ENCODE measurements at regions not wholly inside any gene's neighbourhood (a gene's known extent, or its start where the extent isn't known, plus 50 kb on each side); places are given as distances from the start of the nearest gene placed in this dataset.
A peak's percentile ranks its signal among the peaks of the same experiment; 100 is the strongest.

DNA sequence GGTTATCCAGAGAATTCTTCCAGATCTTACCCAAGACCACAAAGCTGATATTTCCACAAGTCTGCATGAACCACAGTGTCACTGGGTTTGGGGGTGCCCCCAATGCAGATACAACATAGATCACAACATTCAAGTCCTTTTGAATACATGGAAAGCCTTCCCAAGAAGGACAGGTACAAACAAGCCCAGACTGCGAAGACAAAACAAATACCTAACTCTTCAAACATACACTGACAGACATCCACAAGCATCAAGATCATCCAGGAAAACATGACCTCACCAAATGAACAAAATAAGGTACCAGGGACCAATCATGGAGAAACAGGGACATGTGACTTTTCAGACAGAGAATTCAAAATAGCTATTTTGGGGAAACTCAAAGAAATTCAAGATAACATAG is 93.1 kb downstream of the MDH1 start:
- TF ChIP-seq, protein P1, sequence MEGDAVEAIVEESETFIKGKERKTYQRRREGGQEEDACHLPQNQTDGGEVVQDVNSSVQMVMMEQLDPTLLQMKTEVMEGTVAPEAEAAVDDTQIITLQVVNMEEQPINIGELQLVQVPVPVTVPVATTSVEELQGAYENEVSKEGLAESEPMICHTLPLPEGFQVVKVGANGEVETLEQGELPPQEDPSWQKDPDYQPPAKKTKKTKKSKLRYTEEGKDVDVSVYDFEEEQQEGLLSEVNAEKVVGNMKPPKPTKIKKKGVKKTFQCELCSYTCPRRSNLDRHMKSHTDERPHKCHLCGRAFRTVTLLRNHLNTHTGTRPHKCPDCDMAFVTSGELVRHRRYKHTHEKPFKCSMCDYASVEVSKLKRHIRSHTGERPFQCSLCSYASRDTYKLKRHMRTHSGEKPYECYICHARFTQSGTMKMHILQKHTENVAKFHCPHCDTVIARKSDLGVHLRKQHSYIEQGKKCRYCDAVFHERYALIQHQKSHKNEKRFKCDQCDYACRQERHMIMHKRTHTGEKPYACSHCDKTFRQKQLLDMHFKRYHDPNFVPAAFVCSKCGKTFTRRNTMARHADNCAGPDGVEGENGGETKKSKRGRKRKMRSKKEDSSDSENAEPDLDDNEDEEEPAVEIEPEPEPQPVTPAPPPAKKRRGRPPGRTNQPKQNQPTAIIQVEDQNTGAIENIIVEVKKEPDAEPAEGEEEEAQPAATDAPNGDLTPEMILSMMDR (IDR thresholded peaks at IDR 0.05; ENCODE audit: low read depth, low read length): no peak
- in situ Hi-C loops (cut with HindIII; ENCODE audit: low sequenced_read_pairs): no loop called here
- no peak overlapping the region for H3K4me3 ChIP-seq (ENCODE audit: low read depth, low read length)
- DNase-seq (ENCODE audit: low read depth, low spot score): no peak

DNA sequence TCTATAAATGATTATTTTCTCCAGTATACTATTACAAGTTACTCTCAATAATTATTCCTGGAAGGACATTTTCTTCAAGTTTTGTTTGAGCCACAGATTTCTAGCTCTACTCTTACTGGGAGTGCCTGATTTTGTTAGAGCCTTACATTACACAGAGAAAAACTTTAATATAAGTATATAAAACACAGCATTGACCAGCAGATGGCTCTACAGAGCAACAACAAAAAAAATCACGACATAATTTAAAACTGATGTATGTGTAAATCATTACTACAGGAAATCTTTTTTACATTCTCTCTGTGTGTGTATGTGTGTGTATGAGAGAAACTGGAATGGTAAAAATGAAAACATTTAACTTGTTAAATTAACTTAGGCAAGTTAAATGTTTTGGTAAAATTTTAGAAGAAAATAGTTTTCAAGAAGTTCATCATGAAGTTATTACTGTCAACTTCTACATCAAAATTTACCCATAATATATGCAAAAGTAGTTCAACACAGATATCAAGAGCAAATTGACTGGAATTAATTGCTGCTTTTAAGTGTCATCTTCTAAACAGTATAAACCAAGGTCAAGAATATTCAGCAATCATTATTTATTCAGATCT is 103.3 kb downstream of the MDH1 start:
- in situ Hi-C loops (cut with HindIII; ENCODE audit: low sequenced_read_pairs): no loop called here
- TF ChIP-seq, protein P1 (IDR thresholded peaks at IDR 0.05; ENCODE audit: low read depth, low read length): peak; percentile 43
- DNase-seq (ENCODE audit: low read depth, low spot score): peak; percentile 71
- no peak overlapping the region for H3K4me3 ChIP-seq (ENCODE audit: low read depth, low read length)

DNA sequence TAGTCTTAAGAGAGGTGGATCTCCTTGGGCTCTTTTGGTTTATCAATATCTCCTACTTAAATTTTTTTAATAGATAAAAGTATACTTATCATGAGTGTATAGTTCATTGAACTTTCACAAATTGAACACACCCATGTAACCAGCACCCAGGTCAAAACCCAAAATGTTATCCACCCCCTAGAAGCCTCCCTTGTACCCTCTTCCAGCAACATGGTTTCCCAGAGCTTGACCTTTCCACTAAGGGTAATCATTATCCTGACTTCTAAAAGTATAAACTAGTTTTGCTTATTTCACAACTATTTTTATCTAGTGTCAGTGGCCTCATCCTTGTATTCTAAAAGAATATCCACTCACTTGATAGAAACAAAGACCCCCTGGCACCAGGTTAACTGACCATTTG is 106.8 kb downstream of the MDH1 start:
- TF ChIP-seq, protein P1 (IDR thresholded peaks at IDR 0.05; ENCODE audit: low read depth, low read length): no peak
- H3K4me3 ChIP-seq (ENCODE audit: low read depth, low read length): no peak overlapping the region
- no peak for DNase-seq (ENCODE audit: low read depth, low spot score)
- in situ Hi-C loops (cut with HindIII; ENCODE audit: low sequenced_read_pairs): no loop called here

DNA sequence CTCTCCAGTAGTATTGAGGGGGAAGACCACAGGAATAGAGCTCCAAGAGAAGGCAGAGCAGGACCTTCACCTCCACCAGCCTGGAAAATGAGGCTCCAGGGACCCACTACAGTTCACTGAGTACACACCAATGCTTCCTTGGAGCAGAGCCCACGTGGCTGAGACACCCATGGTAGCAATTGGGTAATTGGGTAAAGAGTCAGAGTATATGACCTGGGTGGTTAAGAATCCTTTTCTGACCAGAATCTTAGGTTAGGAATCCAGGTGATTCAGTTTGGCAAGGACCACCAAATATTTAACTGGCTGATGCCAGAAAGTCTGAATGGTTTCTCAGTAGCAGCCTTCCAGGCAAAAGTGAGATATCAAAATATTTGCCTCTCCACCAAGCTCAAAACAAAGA is 107.7 kb downstream of the MDH1 start:
- DNase-seq (ENCODE audit: low read depth, low spot score): no peak
- TF ChIP-seq, protein P1 (IDR thresholded peaks at IDR 0.05; ENCODE audit: low read depth, low read length): no peak
- in situ Hi-C loops (cut with HindIII; ENCODE audit: low sequenced_read_pairs): no loop called here
- no peak overlapping the region for H3K4me3 ChIP-seq (ENCODE audit: low read depth, low read length)

DNA sequence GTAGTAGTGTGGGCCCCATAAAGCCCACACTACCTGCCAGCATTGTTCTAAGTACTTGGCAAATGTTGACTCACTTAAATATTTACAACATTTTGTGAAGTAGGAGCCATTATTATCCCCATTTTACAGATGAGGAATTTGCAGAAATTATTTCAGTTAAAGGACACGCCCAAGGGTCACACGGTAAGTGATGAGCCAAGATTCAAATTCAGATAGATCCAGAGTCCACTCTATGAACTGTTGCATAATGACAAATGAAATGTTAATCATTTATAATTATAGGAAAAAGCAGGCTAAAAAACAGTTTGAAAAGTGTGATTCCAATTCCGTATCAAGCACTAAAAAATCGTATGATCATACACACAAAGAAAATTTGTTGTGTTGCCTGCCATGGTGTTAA is 108.4 kb downstream of the MDH1 start:
- H3K4me3 ChIP-seq (ENCODE audit: low read depth, low read length): no peak overlapping the region
- no peak for DNase-seq (ENCODE audit: low read depth, low spot score)
- TF ChIP-seq, protein P1 (IDR thresholded peaks at IDR 0.05; ENCODE audit: low read depth, low read length): no peak
- in situ Hi-C loops (cut with HindIII; ENCODE audit: low sequenced_read_pairs): no loop called here

DNA sequence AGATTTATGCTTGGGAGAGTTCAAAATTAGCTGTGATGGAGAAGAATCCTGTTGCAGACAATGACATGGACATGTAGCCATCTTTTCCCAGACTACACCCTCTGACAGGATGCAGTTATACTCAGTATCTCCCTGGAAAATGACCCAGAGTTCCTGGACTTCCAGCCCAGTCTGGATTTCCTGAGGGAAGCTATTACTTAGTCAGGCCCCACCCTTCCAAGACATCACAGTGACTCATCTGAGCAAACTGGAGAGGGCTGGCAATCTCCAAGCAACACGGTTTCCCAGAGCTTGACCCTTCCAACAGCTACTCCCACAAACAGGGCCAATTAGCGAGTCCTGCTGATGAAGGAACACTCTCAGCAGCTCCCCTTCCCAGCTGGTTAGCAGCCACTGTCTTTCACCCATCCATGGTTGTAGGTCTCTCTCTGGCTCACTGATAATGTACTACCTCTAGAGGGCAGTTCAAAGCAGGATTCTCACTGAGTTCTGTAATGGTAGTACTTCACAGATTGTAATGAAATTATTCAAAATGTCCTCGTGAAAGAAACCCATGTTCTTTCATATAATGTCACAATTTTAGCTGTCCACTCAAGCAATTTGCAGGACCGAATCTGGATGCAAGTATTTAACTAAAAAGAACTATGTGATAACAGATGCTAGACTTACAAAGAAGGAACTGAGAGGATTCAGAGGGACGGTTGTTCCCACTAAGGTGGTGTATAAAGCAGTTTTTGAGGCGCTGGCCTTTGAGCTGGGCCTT is 110.2 kb downstream of the MDH1 start:
- no peak overlapping the region for H3K4me3 ChIP-seq (ENCODE audit: low read depth, low read length)
- TF ChIP-seq, protein P1 (IDR thresholded peaks at IDR 0.05; ENCODE audit: low read depth, low read length): peak; percentile 71
- peak; percentile 77 for DNase-seq (ENCODE audit: low read depth, low spot score)
- in situ Hi-C loops (cut with HindIII; ENCODE audit: low sequenced_read_pairs): no loop called here
